T1000 (cell line): ENCODE measurements at regions not wholly inside any gene's neighbourhood (a gene's known extent, or its start where the extent isn't known, plus 50 kb on each side); places are given as distances from the start of the nearest gene placed in this dataset.
"Not testable (repeated sequence)": the region's sequence is repeated elsewhere in the genome, so short reads cannot be mapped to it uniquely, and the experiment has no call there.

Source experiments
- DNase-seq: peaks from one replicate; lab custom pipeline; 2025; ENCODE audit warnings: mixed read lengths; lab: John Stamatoyannopoulos, UW

DNA sequence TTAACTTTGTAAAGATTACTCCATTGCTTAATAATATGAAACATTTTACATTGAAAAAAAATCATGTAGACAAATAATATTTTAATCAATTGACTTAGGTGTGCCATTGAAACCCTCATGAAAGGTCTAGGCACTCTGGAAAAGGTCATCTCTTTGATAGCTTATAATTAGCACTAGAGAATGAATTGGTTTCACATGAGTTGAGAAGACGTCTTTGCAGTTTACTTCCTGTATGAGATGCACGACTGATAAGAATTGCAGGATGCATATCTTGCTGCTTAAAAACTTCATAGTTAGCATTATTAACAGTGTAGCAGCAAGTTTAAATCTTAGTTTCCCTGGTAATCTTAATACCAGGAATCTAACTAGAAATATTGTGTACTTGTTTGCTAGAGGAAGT is 614.2 kb upstream of the COBL start:
- DNase-seq: no peak

DNA sequence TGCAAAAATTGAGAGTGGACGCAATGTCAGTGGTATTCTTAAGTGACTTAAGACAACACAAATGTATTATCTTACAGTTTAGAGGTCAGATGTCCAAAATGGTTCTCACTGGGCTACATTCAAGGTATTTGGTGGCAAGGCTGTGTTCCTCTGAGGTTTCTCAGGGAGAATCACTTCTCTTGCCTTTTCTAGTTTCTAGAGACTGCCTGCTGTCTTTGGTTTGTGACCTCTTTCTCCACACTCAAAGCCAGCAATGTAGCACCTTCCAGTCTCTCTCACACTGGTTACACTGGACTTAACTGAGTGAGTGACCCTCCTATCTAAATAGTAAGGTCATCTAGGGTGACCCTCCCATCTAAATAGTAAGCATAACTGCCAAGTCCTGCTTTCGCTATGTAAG is 613.2 kb upstream of the COBL start:
- DNase-seq: no peak

DNA sequence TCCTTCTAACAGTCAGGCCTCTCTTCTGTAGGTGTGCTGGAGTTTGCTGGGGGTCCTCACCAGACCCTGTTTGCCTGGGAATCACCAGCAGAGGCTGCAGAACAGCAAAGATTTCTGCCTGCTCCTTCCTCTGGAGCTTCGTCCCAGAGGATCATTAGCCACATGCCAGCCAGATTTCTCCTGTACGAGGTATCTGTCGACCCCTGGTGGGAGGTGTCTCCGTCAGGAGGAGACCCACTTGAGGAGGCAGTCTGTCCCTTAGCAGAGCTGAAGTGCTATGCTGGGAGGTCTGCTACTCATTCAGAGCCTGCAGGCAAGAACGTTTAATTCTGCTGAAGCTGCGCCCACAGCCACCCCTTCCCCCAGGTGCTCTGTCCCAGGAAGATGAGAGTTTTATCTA is 611.1 kb upstream of the COBL start:
- no peak for DNase-seq

DNA sequence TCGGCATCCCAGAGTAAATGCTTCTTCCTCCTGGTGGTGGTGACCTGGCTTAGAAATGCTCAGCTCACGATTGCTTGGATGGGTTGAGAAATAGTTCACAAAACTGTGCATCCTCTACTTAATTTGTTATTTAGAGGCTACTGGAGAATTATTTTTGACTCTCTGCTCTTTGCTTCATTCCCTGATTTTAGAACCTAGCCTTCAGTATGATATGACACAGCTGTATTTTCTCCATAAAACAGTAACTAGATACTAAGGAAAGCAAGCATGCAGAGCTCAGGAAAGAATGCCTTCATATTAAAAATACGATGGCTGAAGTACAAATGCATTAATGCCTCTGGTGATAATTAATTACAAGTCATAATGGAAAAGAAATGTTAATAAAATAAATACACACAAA is 602.0 kb upstream of the COBL start:
- DNase-seq: no peak

DNA sequence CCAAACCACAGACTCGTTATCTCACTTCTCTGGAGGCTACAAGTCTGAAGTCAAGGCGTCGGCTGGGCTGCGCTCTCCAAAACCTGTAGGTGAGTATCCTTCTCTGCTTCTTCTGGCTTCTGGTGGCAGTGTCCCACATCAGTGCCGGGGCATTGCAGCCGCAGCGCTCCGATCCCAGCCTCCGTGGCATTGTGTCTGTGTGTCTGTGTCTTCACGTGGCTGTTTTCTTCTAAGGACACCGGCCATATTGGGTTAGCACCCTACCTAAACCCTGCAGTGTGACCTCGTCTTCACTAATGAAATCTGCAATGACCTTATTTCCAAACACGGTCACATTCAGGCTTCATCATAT is 584.9 kb upstream of the COBL start:
- no peak for DNase-seq

DNA sequence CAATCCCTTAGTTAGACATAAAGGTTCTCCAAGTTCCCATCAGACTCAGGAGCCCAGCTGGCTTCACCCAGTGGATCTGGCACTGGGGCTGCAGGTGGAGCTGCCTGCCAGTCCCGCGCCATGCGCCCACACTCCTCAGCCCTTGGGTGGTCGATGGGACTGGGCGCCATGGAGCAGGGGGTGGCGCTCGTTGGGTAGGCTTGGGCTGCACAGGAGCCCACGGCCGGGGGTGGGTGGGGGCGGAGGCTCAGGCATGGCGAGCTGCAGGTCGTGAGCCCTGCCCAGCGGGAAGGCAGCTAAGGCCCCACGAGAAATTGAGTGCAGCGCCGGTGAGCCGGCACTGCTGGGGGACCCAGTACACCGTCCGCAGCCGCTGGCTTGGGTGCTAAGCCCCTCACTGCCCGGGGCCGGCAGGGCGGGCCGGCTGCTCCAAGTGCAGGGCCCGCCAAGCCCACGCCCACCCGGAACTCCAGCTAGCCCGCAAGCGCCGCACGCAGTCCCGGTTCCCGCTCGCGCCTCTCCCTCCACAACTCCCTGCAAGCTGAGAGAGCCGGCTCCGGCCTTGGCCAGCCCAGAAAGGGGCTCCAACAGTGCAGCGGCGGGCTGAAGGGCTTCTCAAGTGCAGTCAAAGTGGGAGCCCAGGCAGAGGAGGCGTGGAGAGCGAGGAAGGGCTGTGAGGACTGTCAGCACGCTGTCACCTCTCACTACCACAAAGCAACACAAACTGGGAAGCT is 584.3 kb upstream of the COBL start:
- DNase-seq: not testable (repeated sequence)

DNA sequence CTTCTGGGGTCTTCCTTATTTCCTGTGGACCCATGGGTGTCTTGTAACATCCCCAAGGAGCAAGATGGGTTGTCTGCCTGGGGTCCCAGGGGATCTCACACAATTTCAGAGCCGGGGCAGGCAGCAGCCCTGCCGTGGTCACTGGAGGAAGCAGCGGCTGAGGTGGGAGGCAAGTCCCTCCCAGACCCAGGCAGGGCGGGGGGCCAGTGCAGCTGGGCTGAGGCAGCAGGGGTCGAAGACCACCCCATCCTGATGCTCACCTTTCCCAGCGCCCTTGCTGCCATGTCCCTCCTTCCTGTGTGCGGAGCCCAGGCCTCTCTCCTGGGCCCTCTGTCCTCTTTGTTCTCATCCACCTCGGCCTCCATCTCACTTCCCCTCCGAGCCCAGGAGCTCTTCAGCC is 583.0 kb upstream of the COBL start:
- no peak for DNase-seq

DNA sequence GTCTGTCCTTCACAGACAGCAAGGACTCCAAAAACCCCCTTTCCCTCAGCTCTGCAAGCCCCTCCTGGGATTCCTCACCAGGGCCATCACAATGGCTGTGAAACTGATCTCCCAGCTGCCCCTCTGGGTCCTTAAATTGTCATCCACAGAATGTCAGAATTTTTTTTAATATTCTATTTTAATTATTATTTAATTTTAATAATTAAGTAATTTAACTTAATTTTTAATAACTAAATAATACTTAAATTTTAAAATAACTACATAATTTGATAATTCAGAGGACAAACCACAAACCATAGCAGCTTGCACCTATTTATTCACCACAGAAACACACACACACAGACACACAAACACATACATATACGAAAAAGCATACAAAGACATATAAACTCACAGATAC is 565.8 kb upstream of the COBL start:
- DNase-seq: no peak

DNA sequence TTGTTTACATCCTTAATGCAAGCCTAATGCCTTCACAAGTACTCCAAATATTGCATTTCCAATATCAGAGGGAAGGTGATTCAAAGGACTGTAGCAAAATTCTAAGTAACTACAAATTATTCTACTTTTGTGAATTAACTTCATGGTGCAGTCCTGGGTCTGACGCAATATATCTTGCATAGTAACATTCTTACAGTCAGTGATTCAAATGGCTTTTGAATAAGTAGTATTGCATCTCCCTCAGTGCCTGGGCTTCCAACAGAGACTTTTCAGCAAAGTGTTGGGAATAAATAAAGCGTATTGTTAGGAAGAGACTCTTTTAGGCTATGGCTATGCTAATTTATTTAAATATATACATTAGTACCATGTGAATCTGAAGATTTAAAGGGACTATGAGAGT is 564.7 kb upstream of the COBL start:
- DNase-seq: no peak

DNA sequence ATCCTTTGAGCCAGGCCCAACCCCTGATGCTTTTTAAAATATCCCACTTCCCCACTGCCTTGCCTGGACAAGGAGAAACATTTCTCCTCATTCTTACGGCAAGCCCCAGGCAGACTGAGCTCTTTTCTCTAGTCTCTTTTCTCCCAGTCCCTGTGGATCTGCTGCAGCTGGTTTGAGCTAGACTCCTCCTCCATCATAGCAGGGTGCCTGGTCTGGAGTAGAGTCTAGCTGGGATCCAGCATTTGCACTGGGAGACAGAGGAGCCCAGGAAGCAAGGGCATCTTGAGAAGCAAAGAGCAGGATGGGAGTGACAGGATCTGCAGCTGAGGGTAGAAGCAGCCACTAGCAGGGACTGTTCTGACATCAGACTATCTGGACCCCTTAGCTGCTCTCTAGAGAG is 562.3 kb upstream of the COBL start:
- DNase-seq: no peak

DNA sequence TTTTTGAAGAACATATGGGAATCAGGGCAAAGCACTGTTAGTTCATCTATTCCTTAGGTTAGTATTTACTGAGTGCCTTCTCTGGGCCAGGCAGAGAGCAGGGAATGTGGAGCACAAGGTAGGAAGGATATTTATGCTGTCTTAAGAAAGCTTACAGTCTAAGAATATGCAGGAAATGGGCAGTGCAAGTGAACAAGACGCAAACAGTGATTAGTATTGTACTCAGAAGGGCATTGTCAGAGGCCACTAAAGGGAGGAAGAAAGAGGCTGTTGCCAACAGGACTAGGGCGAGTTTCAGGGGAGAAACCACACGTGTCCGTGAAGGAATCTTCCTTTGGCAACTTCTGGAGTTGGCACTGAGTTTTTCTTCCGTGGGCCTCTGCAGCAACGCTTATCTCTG is 552.8 kb upstream of the COBL start:
- DNase-seq: no peak

DNA sequence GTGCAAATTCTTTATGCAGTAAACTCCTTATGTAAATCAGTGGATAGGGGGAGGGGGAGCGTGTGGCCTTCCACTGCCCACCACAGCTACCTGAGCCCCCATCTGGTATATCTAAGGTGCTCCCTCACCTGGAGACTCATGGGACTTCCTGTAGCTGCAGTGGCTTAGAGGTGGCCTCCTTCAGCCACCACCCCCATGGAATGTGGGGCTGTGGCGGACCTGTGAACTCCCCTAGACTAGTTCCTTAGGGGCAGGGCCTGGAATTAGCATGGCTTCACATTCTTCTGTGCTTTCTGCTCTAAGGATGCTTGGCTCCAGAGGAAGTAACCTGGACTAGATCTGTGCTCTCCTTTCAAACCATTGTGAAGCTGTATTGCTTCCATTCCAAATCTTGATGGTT is 550.5 kb upstream of the COBL start:
- DNase-seq: no peak

DNA sequence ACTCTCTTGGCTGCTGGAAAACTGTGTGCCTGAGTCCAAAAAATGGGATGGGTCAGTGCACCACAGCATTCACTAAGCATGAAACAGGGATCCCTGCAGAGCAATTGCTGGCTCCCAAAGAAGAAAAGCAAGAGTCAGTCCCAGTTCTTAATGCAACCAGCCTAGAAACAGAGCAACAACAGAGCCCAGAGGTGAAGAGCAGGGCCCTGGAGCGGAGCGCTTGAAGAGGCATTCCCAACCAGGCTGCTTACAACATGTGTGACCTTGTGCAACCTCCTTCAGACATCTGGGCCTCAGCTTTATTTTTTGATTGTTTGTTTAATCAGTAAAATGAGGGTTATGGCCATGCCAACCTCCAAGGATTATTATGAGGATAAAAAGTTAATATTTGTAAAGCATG is 543.7 kb upstream of the COBL start:
- no peak for DNase-seq

DNA sequence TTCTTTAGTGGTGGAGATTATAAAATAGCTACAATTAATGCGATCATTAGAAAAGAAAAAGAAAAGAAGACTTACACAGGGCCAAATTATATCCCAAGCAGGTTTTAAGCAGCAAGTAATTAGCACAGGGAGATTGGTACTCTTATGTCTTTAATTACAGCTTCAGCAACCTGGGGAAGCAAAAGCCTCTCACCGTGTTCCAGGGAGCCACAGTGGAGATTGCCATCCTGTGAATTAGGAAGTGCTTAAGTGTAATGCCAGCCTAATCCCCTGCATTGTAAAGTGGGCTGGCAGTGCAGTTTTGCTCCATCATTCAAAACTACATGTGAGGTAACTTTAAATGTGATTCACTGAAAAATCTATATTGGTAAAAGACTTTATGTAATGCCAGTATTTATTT is 533.5 kb upstream of the COBL start:
- DNase-seq: no peak

DNA sequence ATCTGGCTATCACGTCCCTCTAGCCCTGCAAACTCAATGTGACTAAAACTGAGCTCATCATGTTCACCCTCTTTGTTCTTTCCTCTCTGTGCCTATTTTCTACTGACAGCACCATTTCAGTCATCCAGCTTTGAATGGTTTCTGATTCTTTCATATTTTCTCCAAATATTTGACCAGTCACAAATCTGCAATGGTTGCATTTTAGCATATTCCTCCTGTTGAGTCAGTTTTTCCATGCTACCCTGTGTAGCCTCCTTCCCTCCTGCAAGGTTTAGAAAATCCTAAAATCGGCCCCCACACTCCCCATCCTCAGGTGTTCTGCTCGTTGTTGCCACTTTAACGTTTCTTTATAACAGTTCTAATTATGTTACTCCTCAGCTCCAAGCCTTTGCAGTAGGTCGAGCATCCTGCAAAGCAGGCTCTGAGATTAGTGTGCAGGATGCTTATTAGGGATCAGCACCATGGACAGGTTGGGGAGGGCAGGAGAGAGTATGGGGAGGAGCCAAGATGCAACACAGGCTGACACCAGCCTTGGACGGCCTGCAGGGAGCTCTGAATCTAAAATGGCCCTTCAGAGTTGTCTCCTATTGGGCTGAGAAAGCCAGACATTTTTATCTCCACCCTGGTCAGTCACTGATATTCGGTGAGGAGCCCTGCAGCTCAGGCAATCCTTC is 531.0 kb upstream of the COBL start:
- no peak for DNase-seq

DNA sequence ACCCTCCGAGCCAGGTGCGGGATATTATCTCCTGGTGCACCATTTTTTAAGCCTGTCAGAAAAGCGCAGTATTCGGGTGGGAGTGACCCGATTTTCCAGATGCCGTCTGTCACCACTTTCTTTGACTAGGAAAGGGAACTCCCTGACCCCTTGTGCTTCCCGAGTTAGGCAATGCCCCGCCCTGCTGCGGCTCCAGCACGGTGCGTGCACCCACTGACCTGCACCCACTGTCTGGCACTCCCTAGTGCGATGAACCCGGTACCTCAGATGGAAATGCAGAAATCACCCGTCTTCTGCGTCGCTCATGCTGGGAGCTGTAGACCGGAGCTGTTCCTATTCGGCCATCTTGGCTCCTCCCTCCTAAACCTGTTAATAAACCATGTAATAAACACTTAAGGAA is 522.5 kb upstream of the COBL start:
- not testable (repeated sequence) for DNase-seq

DNA sequence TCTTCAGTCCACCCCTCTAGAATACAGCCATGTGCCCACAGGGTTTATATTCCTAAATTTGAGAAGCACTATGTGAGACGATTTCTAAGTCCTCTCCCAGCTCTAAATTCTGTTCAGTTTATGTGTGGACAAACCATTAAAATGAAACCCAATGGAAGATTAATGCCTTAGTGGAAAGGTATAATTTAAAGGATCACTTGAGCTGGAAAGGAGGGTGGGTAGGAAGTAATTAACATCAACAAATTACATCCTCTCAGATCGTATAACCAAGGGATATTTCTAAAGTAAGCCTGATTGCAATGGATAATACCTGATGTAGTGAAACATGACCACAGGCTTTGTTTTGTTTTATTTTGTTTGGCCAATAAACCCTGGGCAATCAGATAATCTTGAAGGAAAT is 511.0 kb upstream of the COBL start:
- DNase-seq: no peak

DNA sequence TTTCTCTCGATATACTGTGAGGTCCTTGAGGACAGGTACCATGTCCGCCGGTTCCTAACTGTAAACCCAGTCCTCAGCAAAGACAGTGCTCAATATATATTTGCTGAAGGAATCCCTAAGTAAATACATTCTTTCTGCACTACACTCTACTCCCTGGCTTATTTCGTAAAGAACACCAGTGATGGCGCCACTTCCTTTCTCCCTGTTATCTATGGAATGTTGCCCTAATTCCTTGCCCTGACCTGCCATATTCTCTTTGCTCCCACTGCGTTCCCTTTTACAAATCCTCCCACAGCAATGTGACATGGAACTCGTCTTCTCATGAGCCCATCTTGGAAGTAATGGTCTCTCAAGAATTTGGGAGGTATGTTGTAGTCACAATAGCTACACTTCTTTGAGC is 507.4 kb upstream of the COBL start:
- DNase-seq: no peak

DNA sequence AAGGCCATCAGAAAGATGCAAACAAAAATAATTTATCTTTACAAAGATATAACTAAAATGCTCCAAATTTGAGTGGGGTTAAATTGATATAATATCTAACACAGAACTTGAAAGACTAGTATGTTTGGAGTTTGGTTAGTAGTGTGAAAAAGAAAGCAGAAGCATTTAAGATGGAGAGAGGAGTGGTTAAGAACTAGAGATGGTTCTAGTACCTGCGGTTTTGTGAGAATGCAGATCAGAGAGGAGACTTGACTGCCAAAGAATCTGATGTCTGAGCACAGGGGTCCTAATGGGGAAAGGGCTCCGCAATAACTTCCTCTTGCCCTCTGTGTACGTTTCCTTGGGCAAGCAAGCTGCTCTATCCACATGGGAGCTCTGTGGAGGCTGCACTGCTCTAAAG is 506.8 kb upstream of the COBL start:
- DNase-seq: no peak

DNA sequence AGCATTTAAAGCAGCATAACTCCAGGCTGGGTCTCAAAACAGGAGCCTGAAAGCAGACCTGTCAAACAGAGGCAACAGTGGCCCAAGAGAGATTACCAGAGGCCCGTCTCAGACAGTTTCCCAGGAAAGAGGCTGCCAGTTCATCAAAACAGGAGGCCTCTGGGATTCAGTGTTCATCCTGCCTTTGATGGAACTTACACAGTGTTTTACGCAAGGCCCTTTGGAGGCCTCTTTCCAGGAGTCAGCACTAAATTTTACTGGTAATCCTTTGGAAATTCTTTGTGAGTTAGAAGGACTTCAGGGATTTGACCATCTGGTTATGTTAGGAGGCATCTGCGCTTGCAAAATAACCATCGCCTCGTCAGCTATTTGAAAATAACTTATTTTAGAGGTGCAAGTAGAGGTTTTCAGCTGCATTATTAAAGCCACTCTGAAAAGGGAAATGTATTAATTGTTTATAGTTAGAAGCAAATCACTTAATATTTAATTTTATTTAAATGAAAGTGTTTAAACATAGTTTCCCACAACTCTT is 501.2 kb upstream of the COBL start:
- no peak for DNase-seq

DNA sequence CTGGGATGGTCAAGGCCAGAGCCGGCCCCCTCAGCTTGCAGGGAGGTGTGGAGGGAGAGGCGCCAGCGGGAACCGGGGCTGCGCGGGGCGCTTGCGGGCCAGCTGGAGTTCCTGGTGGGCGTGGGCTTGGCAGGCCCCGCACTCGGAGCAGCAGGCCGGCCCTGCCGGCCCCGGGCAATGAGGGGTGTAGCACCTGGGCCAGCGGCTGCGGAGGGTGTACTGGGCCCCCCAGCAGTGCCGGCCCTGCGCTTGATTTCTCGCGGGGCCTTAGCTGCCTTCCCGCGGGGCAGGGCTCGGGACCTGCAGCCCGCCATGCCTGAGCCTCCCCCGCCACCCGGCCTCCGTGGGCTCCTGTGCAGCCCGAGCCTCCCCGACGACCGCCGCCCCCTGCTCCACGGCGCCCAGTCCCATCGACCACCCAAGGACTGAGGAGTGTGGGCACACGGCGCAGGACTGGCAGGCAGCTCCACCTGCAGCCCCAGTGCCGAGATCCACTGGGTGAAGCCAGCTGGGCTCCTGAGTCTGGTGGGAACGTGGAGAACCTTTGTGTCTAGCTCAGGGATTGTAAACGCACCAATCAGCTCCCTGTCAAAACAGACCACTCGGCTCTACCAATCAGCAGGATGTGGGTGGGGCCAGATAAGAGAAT is 489.3 kb upstream of the COBL start:
- DNase-seq: not testable (repeated sequence)

DNA sequence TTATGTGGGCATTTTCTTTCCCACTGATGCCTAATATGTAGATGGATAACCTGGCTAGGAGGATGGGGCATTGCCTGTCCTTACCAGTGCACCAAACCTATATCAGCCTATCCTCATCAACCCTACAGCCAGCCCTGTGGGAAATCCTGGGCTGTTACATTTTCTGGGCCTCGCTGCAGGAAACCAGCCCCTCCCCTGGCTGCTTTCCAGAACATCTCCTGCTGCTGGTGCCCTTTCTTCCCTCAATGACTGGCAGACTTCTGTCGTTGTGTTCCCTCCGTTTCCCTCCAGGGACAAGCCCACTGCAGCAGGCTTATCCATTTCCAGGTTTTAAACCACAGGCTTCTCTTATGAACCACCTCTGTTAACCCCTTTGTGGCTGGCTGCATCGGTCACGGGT is 486.1 kb upstream of the COBL start:
- DNase-seq: no peak

DNA sequence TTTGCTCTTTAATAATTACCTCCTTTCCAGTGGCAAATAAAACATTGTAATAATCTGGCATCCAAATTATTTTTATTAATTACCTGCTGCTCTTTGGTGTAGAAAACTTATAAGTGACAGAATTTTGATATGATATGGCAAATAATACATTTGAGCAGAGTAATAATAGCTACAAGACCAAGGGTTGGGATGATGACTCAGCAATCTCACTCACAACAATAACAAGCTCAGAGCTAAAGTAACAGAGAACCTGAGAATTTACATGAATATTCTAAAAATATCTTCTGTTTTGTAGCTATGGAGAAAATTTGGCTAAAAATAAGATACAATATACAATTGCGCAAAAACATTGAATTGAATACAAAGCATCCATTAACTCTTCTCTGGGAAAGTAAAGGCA is 480.8 kb upstream of the COBL start:
- no peak for DNase-seq
